GM19035 (cell line): ENCODE measurements at regions not wholly inside any gene's neighbourhood (a gene's known extent, or its start where the extent isn't known, plus 50 kb on each side); places are given as distances from the start of the nearest gene placed in this dataset.
A peak's percentile ranks its signal among the peaks of the same experiment; 100 is the strongest.

Experiments used
- ATAC-seq: cut with Tn5 transposase; IDR thresholded peaks from one replicate; pipeline ENCODE4 v1.9.1; 2021; ENCODE audit not compliant: unreplicated experiment

DNA sequence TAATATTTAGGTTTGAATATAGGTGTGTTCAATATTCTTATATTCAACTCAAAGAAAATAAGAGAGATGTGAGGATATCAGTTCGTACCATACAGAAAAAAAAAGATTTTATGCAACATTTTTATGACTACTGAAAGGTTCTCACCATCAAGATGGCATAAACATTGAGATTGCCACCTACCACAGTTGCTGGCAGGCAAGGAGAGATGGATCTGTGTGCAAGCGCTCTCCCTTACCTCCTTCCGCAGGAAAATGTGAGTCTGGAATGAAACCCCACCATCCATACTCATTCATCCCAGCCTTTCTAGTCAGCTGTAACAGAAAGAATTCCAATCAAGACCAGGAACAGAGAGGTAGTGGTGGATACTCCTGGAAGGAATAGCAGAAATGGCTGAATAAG lies 376.9 kb downstream of the PPP3CA start:
- ATAC-seq = no peak

DNA sequence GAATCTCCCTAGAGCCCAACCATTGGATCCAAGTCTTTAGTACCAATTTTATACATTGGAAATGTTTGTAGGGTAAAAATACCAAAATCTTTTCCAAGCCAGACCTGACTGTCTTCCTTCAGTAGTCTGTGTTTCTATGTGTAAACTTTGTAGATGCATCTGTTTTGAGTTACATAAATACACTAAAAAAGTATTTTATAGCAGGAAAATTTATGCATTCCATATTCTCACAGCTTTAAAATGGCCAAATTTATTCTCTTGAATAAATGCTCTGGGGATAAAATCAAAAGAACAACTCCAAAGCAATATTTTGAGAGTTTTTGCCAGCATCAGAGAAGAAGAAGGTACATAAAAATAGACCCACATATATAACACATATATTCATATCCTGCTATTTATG lies 377.4 kb downstream of the PPP3CA start:
- no peak for ATAC-seq

DNA sequence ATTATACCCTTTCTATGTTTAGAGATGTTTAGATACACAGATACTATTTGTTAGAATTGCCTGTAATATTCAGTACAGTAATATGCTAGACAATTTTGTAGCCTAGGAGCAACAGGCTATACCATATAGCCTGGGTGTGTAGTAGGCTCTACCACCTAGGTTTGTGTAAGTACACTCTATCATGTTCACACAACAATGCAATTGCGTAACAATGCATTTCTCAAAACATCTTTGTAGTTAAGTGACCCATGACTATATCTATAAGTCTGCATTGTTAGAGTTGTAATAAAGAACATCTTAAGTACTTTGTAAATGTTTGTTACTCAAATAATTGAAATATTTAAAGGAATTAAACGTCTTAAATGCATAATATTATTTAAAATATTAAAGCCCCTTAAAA lies 379.3 kb downstream of the PPP3CA start:
- ATAC-seq = no peak

DNA sequence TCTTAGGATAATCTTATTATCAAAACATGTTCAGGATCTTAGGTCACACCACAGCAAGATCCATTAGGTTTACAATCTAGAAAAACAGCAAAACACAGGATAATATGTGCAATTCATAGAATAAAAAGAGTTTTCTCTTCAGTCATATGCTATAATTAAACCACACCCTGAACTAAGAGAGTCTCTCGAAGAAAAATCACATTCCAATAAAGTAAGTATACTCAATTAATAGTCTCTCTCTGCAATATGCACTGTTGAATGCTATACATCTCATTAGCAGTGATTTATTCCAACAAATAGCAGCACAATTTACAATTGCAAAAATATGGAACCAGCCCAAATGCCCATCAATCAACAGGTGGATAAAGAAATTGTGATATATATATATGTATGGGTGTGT lies 383.7 kb downstream of the PPP3CA start:
- ATAC-seq = no peak

DNA sequence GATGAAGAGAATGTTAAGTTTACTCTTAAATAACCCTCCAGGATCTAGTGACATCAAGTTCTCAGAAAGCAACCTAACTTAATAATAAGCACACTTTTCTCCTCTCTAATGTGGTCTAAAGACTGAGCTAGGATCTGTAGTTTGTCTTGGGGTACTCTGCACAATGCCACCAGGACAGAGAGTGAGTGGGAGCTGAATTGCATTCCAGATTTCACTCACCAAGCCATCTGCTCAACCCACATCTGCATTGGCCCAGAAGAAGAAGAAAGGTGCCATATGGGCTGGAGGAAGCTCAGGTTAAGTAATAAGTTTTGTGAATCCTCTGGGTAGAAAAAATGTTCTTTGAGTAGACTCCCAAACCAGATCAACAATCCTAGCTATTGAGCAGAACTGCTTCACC lies 384.6 kb downstream of the PPP3CA start:
- no peak for ATAC-seq

DNA sequence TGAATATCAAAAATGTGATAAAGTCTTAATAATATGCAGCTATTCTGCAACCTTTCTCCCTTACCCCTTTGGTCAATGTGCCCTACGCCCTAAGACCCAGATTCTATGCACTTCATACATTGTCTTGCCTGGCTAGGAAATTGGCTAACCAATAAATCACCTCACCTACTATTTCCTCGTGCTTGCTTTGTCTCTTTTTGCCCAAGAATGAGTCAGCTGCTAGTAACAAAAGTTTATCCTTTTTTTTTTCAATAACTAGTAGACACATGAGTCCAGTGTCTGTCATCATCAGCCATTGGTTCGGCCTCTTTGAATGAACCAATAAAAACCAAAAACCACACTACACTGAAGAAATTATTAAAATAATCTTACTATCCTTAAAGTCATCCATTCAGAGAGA lies 387.1 kb downstream of the PPP3CA start:
- no peak for ATAC-seq

DNA sequence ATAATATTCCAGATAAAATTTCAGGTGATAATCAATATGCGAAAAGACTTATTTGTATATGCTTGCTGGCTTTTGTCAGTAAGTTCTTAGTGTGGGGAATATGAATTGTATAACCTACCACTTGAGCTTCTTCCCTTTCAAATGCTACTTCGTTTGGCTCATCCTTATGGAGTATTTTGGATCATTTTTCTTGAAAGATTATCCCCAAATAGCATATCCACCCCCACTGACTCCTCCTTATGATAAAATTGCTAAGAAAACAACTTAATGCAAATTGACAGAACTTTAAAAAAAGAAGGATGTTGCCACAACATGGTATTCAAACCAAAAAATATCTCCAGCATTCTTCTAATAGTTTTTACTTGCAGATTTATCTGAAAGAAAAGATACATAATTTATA lies 393.3 kb downstream of the PPP3CA start:
- no peak for ATAC-seq

DNA sequence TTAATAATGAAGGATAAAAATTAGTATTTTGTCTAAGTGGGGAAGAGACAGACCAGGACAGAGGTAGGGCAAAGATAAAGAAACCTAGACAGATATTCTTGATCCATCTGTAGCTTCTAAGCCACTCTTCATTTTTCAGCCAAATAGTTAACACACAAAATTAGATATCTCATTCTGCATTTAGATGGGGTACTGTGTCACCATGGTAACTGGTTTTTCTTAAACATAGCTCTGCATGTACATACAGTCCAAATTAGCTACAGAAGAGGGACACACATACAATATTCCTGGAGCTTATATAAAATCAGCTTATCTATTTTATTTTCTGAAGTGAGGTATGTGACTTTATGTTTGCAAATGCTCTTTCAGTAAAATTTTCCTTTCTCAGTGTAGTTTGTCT lies 393.7 kb downstream of the PPP3CA start:
- ATAC-seq = no peak

DNA sequence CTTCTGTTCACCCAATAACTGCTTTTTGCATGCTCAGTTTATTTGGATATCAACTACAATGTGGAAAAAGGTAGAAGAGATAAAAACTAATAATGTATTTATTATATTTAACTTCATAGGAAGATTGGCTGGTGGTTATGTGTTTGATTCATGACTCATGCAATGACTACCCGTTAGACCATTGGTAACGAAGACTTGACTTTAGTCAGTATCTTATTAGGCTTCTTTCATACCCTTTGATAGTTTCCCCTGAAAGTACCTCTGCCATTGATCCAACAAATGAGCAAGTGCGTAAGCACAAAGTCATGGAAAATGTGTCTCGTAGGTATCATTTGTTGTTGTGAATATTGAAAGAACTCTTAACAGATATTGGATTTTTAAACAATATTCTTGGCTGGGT lies 394.7 kb downstream of the PPP3CA start:
- no peak for ATAC-seq

DNA sequence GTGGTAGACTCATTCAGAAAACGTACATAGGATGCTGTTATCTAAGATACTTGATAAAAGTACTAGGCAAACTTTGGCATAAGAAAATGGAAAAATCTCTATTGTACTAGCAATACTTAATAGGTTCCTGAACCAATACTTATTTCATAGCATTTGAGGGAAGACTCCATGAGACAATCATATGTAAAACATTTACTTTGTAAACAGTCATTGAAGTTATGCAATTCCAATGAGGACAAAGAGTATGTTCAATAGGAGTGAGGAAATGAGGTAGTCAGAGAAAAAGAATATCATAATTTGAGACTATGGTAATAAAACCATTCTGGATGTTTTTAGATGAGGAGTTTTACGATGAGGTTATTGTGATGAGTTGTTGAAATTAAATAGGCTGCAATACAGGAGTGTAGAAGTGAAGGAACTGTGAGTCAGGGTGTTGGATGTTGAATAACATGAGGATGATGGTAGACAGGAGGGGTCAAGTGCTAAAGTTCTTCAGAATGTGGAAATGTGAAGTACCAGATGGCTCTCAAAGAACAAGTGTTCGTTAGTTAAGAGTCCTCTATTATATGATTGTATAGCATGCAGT lies 397.9 kb downstream of the PPP3CA start:
- ATAC-seq = no peak

DNA sequence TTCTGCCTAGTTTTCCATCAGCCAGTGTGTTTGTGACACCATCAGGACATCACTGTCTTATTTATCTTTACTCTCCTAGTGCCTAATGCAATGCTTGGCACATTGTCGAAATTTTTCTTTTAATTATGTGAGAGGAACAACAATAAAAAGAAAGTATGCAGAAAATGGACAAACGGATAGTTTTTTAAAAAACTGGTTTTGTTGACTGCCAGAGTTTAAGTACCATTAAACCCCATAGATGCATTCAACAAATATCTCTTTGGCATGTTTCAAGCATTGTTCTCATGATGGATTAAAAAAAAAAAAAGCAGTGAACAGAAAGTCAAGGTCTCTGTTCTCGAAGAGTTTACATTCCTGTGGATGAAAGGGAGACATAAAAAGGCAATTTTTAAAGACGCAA lies 398.4 kb downstream of the PPP3CA start:
- ATAC-seq = no peak

DNA sequence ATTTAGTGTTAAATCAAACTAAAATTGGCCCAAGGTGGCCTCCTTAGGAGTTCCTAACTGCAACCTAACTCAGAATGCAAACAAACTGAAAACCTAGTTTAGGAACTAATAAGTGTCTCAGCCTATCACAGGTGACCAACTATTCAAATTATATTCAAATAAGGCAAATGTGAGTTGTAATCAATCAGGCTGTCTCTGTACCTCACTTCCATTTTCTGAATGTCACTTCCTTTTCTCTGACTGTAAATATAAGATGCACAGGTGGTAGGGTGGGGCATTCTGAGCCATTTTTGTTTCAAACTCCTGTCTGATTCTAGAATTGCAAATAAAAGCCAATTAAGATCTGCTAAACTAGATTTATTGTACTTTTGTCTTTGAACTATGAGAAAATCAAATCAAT lies 401.5 kb downstream of the PPP3CA start:
- ATAC-seq = no peak

DNA sequence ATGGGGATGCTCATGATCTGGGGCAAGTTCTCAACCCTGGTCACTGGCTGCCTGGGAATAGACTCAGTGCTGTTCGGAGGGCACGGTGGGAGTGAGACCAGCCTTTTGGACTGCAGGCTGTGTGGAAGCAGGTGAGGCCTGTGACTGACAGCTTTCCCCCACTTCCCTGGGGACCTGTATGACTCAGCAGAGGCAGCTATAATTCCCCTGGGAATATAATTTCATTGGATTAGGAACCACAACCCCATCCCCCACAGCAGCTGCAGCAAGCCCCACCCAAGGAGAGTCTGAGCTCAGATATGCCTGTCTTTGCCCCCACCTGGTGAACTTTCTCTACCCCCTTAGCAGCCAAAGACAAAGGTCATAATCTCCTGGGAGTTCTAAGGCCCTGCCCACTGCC lies 408.6 kb downstream of the PPP3CA start:
- no peak for ATAC-seq

DNA sequence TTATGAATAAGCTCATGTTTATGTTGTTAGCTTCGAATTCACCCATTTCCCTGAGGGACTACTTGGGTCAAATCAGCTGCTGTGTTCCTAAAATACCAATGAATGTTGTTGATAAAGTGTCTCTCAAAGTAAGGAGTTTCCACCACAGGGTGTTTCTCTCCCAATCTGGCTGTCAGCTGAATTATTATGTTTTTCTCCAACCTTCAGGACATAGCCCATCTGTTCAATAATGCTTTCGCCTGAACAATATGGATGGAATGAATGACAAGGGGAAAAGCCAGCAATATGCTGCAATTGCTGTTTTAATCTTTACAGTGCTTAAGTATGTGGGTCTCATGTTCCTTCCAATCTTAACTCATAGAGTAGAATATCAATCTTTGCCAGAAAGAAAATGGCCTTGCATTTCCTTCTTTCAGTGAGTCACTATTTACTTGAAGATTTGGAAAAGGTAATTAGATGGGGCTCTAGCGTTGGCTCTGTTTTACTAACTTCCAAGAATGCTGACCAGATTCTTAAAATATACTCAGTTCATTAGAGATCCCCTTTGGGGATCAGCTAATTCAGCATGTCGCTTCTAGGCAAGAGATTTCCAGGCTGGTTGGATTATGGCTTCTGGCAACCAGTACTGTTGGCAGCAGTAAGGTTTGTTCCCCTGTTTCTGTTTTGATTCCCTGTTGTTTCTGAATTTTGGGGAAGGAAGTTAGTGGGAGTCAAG lies 410.5 kb downstream of the PPP3CA start:
- no peak for ATAC-seq

DNA sequence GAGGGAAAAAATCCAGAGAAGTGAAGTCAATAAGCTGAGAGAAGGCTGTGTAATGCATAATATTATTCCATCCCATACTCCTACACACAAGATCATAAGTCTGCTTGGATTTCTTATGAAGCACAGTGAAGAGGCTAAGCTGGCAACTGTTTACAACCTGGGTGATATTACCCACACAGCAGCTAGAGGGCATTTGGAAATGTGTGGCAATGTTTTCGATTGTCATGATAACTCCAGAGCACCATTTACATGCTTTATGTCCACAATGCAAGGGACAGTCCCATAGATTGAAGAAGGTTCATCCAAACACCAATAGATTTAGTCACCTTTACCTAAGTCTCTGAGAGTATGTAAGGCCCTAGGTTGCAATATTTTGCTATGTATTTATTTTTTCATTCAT lies 412.2 kb downstream of the PPP3CA start:
- ATAC-seq = no peak

DNA sequence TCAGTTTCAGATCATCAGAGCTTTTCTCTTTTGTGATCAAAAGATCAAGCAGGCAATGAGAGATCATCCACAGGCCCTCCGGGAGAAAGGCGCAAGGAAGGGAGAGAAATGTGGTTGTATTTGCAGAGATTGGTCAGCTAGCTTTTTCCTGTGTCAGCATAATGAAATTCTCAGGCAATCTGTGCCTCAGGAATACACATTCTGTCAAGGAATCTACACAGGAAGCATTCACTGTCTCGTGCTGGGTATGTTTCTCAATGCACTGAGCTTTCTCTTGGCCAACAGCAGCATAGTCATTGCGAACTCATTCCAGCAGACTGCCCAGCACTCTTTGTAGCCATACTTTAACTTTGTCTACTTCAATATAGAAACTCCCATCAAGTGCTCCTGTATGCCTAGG lies 413.7 kb downstream of the PPP3CA start:
- no peak for ATAC-seq

DNA sequence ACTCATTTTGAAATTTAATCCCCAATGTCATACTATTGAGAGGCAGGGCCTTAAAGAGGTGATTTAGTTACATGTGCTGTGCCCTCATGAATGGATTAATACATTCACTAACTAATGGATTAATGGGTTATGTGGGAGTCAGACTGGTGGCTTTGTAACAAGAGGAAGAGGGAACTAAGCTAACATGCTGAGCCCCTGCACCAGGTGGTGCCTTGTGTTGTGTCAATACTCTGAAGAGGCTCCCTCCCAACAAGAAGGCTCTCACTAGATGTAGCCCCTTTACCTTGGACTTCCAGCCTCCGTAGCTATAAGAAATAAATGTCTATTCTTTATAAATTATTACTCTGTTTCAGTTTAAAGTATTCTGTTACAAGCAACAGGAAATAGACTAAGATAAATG lies 411.9 kb upstream of the EMCN start:
- no peak for ATAC-seq

DNA sequence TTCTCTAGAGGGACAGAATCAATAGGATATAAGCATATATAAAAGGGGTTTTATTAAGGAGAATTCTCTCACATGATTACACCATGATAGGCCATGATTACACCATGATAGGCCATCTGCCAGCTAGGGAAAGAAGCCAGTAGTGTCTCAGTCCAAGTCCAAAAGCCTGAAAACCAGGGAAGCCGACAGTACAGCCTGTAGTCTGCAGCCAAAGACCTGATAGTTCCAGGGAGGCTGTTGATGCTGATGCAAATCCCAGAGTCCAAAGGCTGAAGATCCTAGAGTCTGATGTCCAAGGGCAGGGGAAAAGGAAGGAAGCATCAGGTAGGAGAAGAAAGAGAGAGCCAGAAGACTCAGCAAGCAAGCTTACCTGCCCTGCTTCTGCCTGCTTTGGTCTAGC lies 411.3 kb upstream of the EMCN start:
- ATAC-seq = no peak

DNA sequence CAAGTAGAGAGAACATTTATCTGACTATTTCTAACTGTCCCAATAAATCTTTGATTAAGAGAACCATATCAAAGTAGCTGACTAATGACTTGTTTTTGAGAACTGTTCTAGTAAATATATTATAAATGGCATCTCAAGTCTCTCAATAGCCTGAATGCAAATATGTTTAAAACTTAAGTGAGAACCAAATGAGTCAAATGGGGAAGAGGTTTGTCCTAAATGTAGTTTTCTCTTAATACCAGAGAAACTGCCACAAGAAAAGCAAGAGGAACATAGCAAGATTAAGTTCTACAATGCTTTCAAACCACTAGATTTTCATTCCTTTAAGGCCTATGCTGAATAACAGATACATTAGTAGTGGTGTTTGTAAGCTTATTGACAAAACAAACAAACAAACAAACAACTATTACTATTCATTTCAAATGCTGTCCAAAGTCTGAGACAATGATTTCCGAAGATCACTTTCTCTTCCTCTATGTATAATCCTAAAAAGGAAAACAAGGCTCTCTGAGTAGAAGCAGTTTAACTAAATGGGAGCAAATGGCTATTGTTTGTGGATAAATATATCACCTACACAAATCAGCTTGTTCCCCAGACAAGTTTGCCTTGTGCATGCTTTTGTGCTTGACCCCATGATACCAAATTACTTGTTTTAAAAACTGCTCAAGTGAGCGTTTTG lies 408.4 kb upstream of the EMCN start:
- peak; percentile 83 for ATAC-seq

DNA sequence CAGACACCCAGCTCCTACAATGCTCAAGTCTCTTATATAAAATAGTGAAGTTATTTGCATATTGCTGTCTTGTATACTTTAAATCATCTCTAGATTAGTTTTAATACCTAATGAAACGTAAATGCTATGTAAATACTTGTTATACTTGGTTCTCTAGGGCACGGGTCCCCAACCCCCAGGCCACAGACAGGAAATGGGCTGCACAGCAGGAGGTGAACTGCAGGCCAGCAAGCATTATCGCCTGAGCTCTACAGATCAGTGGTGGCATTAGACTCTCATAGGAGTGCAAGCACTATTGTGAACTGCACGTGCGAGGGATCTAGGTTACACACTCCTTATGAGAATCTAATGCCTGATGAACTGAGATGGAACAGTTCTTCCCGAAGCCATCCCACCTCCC lies 395.9 kb upstream of the EMCN start:
- ATAC-seq = no peak

DNA sequence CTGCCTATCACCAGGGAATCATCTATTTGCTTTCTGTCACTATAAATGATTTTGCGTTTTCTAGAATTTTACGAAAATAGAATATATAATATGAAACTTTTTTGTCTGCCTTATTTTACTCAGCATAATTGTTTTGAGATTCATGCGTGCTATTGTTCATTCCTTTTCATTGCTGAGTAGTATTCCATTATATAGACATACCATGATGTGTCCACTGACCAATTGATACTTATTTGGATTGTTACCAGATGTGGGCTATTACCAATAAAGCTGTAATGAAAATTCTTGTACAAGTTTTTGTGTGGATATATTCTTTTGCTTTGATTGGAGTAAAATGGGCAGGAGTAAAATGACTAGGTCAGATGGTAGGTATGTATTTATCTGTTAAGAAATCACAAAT lies 390.7 kb upstream of the EMCN start:
- ATAC-seq = no peak
